Panc1 (cell line): ENCODE measurements at regions not wholly inside any gene's neighbourhood (a gene's known extent, or its start where the extent isn't known, plus 50 kb on each side); places are given as distances from the start of the nearest gene placed in this dataset.

Experiments used
- ATAC-seq: fragments of 200-7000 bp; cut with Tn5 transposase; 2 replicates; pipeline ENCODE4 v1.9.1; 2020; ENCODE audit warnings: mild to moderate bottlenecking, moderate library complexity
- BruUV-seq: library from RNA; stranded (reverse); fragments of 400-500 nt; replicated peaks from 2 replicates; lab custom pipeline; 2021; lab: Mats Ljungman, UMichigan
- CTCF ChIA-PET: fragments of 300-600 bp; sonication (Branson Sonifier 250); formaldehyde crosslinking; loops from one replicate; lab custom pipeline; 2022; ENCODE audit warnings: antibody characterized with exemption; lab: Charles Lee
- POLR2A ChIA-PET: fragments of 300-600 bp; sonication (Branson Sonifier 250); formaldehyde crosslinking; loops from one replicate; lab custom pipeline; 2022; ENCODE audit warnings: antibody characterized with exemption; lab: Charles Lee
- DNase-seq: peaks from one replicate; pipeline ENCODE4 v3.0.0-alpha.2; 2010; ENCODE audit warnings: low read depth, low spot score
- H3K27ac ChIP-seq: 2 replicates; pipeline ENCODE4 v1.5.1; 2011; ENCODE audit warnings: mild to moderate bottlenecking, low read length, inconsistent platforms
- H3K27me3 ChIP-seq: fragments of 200-500 bp; sonication (Bioruptor generic); 2 replicates; pipeline ENCODE4 v1.6.0; 2014; ENCODE audit warnings: low read length, inconsistent platforms; ENCODE audit not compliant: control insufficient read depth, insufficient read depth
- H3K36me3 ChIP-seq: fragments of 200-500 bp; sonication (Bioruptor generic); 2 replicates; pipeline ENCODE4 v1.5.1; 2014; ENCODE audit warnings: inconsistent platforms, mild to moderate bottlenecking, low read length, moderate library complexity; ENCODE audit not compliant: control insufficient read depth, insufficient read depth
- H3K4me1 ChIP-seq: 2 replicates; pipeline ENCODE4 v1.5.1; 2011; ENCODE audit warnings: inconsistent platforms, mild to moderate bottlenecking, low read length, moderate library complexity; ENCODE audit not compliant: control insufficient read depth, insufficient read depth
- H3K4me3 ChIP-seq, 2 experiments: 2 replicates each; pipeline ENCODE4 v1.5.1; 2011 to 2012; ENCODE audit warnings: low read depth in 2 of 2, low read length in 2 of 2, mild to moderate bottlenecking in 2 of 2, inconsistent platforms in 1 of 2, moderate library complexity in 1 of 2
- H3K9me3 ChIP-seq: fragments of 200-500 bp; sonication (Bioruptor generic); 2 replicates; pipeline ENCODE4 v1.5.1; 2014; ENCODE audit warnings: low read depth, mild to moderate bottlenecking, inconsistent platforms, low read length, moderate library complexity; ENCODE audit not compliant: control insufficient read depth, insufficient read depth
- CTCF ChIP-seq: fragments of 450-650 bp; IDR thresholded peaks from 2 replicates; pipeline ENCODE4 v1.5.1; 2017; ENCODE audit warnings: mild to moderate bottlenecking
- POLR2AphosphoS5 ChIP-seq: IDR thresholded peaks from 2 replicates; pipeline ENCODE4 v1.6.1; 2012; ENCODE audit warnings: mild to moderate bottlenecking, low read depth, low read length, moderate library complexity
- SIN3A ChIP-seq: IDR thresholded peaks from 2 replicates; pipeline ENCODE4 v1.6.1; 2012; ENCODE audit warnings: low read depth, mild to moderate bottlenecking, low read length, moderate library complexity, borderline replicate concordance; ENCODE audit not compliant: insufficient read depth
- TCF7L2 ChIP-seq: IDR thresholded peaks from 2 replicates; pipeline ENCODE4 v1.6.1; 2011; ENCODE audit warnings: mild to moderate bottlenecking, low read depth, low read length, inconsistent platforms
- in situ Hi-C: cut with HindIII; loops from 2 replicates; pipeline ENCODE4 v1.10.0; 2016; ENCODE audit warnings: low sequenced_read_pairs, low pct_unique_long_range_greater_than_20kb
- intact Hi-C: fragments of 100-400 bp; cut with micrococcal nuclease; formaldehyde crosslinking; loops from one replicate; pipeline ENCODE4 v1.10.0; 2022; ENCODE audit not compliant: unreplicated experiment
- TF ChIP-seq, protein P1 (sequence below), 2 experiments: IDR thresholded peaks; 2 replicates each; pipeline ENCODE4 v1.6.1; 2011 to 2012; ENCODE audit warnings: low read depth in 2 of 2, control low read depth in 1 of 2, low read length in 1 of 2, mild to moderate bottlenecking in 1 of 2, moderate library complexity in 1 of 2; ENCODE audit not compliant: insufficient read depth in 1 of 2

DNA sequence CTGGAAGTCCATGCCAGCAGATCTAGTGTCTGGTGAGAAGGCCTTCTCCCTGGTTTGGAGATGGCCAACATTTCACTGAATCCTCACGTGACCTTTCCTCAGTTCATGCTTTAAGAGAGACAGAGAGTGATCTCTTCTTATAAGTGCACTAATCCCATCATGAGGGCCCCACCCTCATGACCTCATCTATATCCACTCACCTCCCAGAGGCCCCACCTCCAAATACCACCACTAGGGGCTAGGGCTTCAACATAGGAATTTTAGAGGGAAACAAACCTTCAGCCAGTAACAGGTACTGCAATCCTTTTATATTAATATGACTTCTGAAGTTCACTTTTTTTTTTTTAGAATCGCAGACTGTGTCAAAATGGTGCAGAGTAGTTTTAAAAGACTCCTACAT, 496.9 kb upstream of the ADAMTS16 start:
- CTCF ChIA-PET = no interaction called here
- DNase-seq = no peak
- POLR2A ChIA-PET = no interaction called here
- no peak overlapping the region for H3K27ac ChIP-seq
- no peak for ATAC-seq
- no peak for TF ChIP-seq SIN3A
- TF ChIP-seq, protein P1, sequence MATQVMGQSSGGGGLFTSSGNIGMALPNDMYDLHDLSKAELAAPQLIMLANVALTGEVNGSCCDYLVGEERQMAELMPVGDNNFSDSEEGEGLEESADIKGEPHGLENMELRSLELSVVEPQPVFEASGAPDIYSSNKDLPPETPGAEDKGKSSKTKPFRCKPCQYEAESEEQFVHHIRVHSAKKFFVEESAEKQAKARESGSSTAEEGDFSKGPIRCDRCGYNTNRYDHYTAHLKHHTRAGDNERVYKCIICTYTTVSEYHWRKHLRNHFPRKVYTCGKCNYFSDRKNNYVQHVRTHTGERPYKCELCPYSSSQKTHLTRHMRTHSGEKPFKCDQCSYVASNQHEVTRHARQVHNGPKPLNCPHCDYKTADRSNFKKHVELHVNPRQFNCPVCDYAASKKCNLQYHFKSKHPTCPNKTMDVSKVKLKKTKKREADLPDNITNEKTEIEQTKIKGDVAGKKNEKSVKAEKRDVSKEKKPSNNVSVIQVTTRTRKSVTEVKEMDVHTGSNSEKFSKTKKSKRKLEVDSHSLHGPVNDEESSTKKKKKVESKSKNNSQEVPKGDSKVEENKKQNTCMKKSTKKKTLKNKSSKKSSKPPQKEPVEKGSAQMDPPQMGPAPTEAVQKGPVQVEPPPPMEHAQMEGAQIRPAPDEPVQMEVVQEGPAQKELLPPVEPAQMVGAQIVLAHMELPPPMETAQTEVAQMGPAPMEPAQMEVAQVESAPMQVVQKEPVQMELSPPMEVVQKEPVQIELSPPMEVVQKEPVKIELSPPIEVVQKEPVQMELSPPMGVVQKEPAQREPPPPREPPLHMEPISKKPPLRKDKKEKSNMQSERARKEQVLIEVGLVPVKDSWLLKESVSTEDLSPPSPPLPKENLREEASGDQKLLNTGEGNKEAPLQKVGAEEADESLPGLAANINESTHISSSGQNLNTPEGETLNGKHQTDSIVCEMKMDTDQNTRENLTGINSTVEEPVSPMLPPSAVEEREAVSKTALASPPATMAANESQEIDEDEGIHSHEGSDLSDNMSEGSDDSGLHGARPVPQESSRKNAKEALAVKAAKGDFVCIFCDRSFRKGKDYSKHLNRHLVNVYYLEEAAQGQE (IDR thresholded peaks at IDR 0.05; ENCODE audit: insufficient read depth in 1 of 2, low read depth in 2 of 2, low read length in 1 of 2) = no peak
- TF ChIP-seq POLR2AphosphoS5 = no peak
- no peak for TF ChIP-seq TCF7L2
- no peak for TF ChIP-seq CTCF
- no peaks in the 10 kb centered on the region for H3K9me3 ChIP-seq
- no peaks in the 10 kb centered on the region for H3K4me1 ChIP-seq
- no peaks in the 10 kb centered on the region for H3K36me3 ChIP-seq
- H3K4me3 ChIP-seq = no peak overlapping the region
- no TSS peak for BruUV-seq
- intact Hi-C loops = no loop called here
- in situ Hi-C loops = no loop called here
- no peaks in the 10 kb centered on the region for H3K27me3 ChIP-seq

- POLR2A ChIA-PET = no interaction called here
- Histone ChIP-seq H3K4me3 (no peak overlapping the region), H3K27ac (no peak overlapping the region), H3K4me1 (no peaks in the 10 kb centered on the region), H3K27me3 (no peaks in the 10 kb centered on the region), H3K36me3 (no peaks in the 10 kb centered on the region), H3K9me3 (no peaks in the 10 kb centered on the region)
- in situ Hi-C loops (no loop called here), intact Hi-C loops (no loop called here)
- no TSS peak for BruUV-seq
- DNase-seq (no peak), ATAC-seq (no peak)
- CTCF ChIA-PET = no interaction called here
- TF ChIP-seq CTCF = no peak
- no peak for TF ChIP-seq TCF7L2
- TF ChIP-seq, protein P1 (IDR thresholded peaks at IDR 0.05; ENCODE audit: insufficient read depth in 1 of 2, low read depth in 2 of 2, low read length in 1 of 2) = no peak
- TF ChIP-seq POLR2AphosphoS5 = no peak
- TF ChIP-seq SIN3A = no peak
Observed at GRCh38 chr5:4643960-4644359, 496.2 kb upstream of the ADAMTS16 start.
